Stimulated activated effector memory CD8-positive, alpha-beta T cell treated with anti-CD3 and anti-CD28 coated beads, Interleukin-12 subunit alpha, Interleukin-12 subunit beta, amount 100 ng/mL, for 72 hours (primary cell): ENCODE measurements at regions not wholly inside any gene's neighbourhood (a gene's known extent, or its start where the extent isn't known, plus 50 kb on each side); places are given as distances from the start of the nearest gene placed in this dataset.

Source experiments
- ATAC-seq: fragments of 150-1000 bp; cut with Tn5 transposase; 2 replicates; pipeline ENCODE4 v1.10.0; 2021
- DNase-seq, 2 donors: peaks; one replicate each; pipeline ENCODE4 v3.0.0; 2021 to 2022; ENCODE audit warnings: low spot score in 2 of 2
- H3K27ac Mint-ChIP-seq: one replicate; pipeline ENCODE4 v1.8.0; 2022; ENCODE audit warnings: mild to moderate bottlenecking, mixed read lengths
- H3K36me3 Mint-ChIP-seq: one replicate; pipeline ENCODE4 v1.8.0; 2022; ENCODE audit warnings: mild to moderate bottlenecking, mixed read lengths
- H3K4me1 Mint-ChIP-seq: one replicate; pipeline ENCODE4 v1.8.0; 2022; ENCODE audit warnings: mixed read lengths
- H3K4me3 Mint-ChIP-seq: one replicate; pipeline ENCODE4 v1.8.0; 2022; ENCODE audit warnings: mild to moderate bottlenecking, mixed read lengths
- H3K9me3 Mint-ChIP-seq: one replicate; pipeline ENCODE4 v1.8.0; 2022; ENCODE audit warnings: mixed read lengths

DNA sequence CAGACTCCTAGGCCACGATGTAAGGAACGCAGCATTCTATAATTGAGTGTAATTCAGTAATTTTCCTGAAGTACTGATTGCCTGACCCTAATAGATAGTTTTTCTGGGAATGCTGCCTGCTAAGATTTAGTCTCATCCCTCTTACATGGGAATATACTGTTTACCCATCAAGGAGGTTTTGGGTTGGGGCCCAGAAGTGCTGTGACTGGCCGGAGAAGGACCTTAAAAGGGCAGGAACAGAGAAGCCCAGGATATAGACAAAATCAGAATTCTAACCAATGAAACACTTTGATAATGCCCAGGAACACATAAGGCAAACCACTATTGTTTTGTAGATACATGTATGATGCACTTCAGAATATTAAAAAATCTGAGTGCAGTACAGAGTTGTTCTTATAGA lies 111.6 kb downstream of the RGS2 start:
- Mint-ChIP-seq H3K4me3 (no peak overlapping the region), H3K36me3 (no peaks in the 10 kb centered on the region), H3K9me3 (no peaks in the 10 kb centered on the region), H3K4me1 (no peaks in the 10 kb centered on the region), H3K27ac (no peak overlapping the region)
- DNase-seq (no peak), ATAC-seq (no peak)

DNA sequence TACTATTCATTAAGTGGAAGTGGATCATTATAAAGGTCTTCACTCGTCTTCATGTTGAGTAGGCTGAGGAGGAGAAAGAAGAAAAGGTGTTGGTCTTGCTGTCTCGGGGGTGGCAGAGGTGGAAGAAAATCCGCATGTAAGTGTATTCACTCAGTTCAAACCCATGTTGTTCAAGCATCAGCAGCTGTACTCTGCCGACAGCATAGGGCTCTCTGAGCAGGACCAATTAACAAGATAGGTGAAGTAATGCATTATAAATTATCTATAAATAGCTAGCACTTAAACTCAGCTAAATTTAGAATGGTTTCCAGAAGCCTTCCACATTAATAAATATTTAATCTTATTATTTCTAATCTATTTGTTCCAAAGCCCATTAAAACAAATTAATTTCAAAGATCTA lies 116.8 kb downstream of the RGS2 start:
- no peaks in the 10 kb centered on the region for H3K4me1 Mint-ChIP-seq
- H3K27ac Mint-ChIP-seq: no peak overlapping the region
- no peak overlapping the region for H3K4me3 Mint-ChIP-seq
- no peak for ATAC-seq
- no peak for DNase-seq
- no peaks in the 10 kb centered on the region for H3K36me3 Mint-ChIP-seq
- H3K9me3 Mint-ChIP-seq: no peaks in the 10 kb centered on the region

DNA sequence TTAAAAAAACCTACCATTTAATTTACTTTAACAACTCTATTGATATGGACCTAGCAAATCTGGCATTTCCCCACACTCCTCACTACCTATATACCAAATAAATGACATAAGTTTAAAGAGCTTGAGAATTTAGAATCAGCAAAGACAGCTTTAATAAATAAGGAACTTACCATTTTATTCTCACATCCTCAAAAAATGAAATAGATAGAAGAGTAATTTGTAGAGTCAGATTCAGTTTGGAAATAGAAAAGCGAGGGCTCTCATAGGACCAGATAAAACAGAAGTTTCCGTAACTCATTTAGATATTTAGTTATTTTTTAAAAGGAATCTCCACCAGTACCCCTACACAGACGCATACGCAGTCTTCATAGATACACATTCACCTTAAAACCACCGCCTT lies 117.9 kb downstream of the RGS2 start:
- no peaks in the 10 kb centered on the region for H3K9me3 Mint-ChIP-seq
- ATAC-seq (no peak), DNase-seq (no peak)
- H3K4me1 Mint-ChIP-seq: no peaks in the 10 kb centered on the region
- no peaks in the 10 kb centered on the region for H3K36me3 Mint-ChIP-seq
- no peak overlapping the region for H3K4me3 Mint-ChIP-seq
- H3K27ac Mint-ChIP-seq: no peak overlapping the region

DNA sequence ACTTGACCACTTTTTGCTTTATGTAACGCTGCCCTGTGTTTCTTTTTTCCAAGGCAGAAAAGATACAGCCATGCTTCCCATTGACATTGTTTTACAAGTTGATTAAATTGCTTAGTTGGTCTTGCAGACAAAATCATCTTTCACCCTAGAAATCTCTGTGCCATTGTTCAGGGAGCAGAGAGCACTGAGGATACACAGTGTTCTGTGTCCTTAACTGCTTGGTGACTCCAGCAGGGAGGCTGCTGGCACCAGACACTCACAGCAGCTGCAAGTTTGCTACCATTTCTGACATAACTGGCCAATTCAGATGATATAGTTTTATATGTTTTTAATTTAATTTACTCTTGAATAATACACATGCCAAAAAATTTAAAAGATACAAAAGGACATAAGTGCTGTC lies 118.7 kb downstream of the RGS2 start:
- Mint-ChIP-seq H3K4me1 (no peaks in the 10 kb centered on the region), H3K36me3 (no peaks in the 10 kb centered on the region), H3K9me3 (no peaks in the 10 kb centered on the region), H3K27ac (no peak overlapping the region), H3K4me3 (no peak overlapping the region)
- ATAC-seq (no peak), DNase-seq (no peak)

DNA sequence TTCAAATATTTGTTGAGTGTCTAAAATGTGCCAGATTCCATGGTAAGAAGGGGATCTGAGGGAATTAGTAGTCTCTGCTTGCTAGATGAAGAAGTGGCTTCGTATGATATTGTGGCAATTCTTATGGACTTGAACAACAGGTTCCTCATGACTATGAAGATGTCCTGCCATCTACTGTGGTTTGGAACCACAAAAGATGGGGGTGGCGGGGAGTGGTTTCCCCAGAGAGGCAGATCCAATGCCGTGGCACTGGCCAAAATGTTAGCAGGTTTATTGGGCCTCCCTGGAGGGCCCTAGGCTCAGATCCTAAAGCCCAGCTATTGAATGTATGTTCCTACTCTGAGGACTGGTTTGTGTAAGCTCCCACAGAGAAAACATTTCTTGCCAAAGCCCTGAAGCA lies 120.8 kb downstream of the RGS2 start:
- no peak overlapping the region for H3K27ac Mint-ChIP-seq
- DNase-seq (no peak), ATAC-seq (no peak)
- peaks cover 6% of the 10 kb centered on the region for H3K4me1 Mint-ChIP-seq
- H3K4me3 Mint-ChIP-seq: no peak overlapping the region
- H3K36me3 Mint-ChIP-seq: no peaks in the 10 kb centered on the region
- H3K9me3 Mint-ChIP-seq: no peaks in the 10 kb centered on the region

DNA sequence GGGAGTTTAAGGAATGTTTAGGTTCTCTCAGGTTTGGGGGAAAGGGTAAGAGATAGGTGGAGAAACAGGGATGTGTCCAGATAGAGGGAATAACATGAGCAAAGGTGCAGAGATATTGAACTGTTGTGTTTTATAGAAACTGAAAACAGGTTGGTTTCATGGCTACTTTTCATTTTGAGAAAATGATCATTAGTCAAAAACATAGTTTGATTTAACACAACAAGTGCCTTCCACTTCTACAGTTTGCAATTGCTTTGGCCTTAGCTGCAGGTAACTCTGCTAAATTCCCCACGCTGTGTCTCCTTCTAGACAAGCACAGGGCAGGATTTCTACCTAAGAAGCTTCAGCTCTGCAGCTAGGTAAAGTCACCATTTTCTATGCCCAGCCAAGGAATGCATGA lies 124.9 kb downstream of the RGS2 start:
- no peak for ATAC-seq
- DNase-seq: no peak
- Mint-ChIP-seq H3K27ac (no peak overlapping the region), H3K9me3 (no peaks in the 10 kb centered on the region), H3K4me1 (peaks cover 21% of the 10 kb centered on the region), H3K36me3 (no peaks in the 10 kb centered on the region), H3K4me3 (no peak overlapping the region)

DNA sequence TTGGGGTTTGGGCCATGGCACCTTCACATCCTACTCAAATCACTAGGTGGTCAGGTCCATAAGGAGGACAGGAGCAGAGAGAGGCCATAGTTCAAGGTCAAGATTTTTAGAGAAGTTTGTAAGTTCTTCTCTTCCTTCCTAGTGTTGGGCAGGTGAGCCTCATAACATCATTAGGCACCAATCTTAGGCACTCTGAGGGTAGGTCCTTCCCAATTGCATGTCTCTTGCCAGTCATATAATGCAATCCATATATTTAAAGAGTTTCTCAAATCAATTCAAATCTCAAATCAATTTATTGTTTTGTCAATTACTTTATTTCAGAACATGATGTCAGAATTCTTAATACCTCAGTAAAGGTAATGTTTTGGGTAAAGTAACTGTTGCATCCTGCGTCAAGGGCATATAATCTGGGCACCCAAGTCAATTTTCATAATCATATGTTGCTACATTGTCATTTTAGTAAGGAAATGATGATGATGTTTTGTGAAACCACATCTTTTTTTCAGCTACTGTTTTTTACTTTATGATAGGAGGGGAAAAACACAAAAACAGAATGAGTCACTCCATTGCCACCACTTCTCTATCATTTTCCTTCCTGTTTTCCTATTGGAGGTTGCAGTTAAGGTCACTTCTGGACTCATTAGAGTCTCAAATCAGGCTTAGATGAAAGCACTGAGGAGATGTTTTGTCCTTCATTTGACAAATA lies 122.7 kb downstream of the UCHL5 start:
- peak; percentile 94 for ATAC-seq
- Mint-ChIP-seq H3K4me3 (peak overlapping the region; percentile 20), H3K4me1 (peaks cover 21% of the 10 kb centered on the region)

DNA sequence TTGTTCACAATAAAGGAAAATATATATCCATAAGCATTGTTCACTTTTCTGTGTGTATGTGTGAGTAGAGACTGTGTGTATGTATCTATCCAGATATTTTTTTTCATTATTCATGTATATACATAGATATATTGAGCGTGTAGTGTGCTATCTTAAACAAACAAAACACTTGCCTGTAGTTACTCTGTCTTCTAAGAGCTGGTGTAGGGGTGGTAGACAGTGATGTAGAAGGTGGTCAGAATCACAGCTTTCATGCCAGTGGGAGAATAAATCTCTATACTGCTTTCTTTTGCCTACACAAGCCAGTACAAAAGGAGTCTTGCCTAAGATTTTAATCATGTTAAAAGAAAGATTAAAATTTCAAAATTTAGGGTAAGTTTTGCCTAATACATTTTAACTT lies 122.0 kb downstream of the UCHL5 start:
- H3K36me3 Mint-ChIP-seq: no peaks in the 10 kb centered on the region
- DNase-seq: no peak
- no peak overlapping the region for H3K4me3 Mint-ChIP-seq
- no peak for ATAC-seq
- H3K9me3 Mint-ChIP-seq: no peaks in the 10 kb centered on the region
- peaks cover 21% of the 10 kb centered on the region for H3K4me1 Mint-ChIP-seq
- peak overlapping the region; percentile 80 for H3K27ac Mint-ChIP-seq

More for the DNA sequence above, 122.7 kb downstream of the UCHL5 start:
- peak overlapping the region; percentile 80 for H3K27ac Mint-ChIP-seq
- no peak for DNase-seq
- no peaks in the 10 kb centered on the region for H3K36me3 Mint-ChIP-seq
- H3K9me3 Mint-ChIP-seq: no peaks in the 10 kb centered on the region

DNA sequence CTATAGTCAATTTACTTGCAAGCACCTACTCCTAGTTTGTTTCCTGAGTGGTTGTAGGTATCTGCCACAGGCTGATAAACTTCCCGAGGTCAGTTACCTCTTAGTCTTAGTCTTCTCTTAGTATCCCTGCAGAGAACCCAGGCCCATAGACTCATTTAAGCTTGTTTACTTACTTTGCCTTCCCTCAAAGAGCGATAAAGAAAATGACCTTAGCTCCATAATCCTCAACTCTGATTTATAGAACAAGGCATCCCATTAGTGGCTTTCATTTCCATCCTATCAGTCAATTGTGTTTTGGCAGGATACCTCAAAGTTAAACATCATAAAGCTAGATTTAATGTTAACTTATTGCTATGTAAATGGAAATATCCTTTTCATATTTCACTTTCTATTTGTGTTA lies 119.7 kb downstream of the UCHL5 start:
- no peak overlapping the region for H3K4me3 Mint-ChIP-seq
- no peaks in the 10 kb centered on the region for H3K9me3 Mint-ChIP-seq
- DNase-seq (no peak), ATAC-seq (no peak)
- H3K27ac Mint-ChIP-seq: no peak overlapping the region
- H3K36me3 Mint-ChIP-seq: no peaks in the 10 kb centered on the region
- H3K4me1 Mint-ChIP-seq: peaks cover 14% of the 10 kb centered on the region

DNA sequence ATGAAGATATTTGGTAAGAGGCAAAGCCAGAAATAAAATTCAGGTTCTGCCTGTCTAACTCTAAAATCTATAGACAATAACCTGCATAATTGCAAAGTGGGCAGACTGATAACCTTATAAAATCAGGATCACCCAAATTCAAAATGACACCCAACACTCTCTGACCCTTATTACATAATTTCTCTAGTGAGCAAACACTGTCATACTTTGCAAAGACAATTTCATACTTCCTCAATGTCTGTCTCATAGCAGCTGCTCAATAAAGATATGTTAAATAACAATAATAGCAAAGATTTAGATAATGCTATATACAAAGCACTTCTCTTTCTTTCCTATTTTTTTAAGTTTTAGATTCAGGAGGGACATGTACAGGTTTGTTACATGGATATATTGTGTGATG lies 118.5 kb downstream of the UCHL5 start:
- Mint-ChIP-seq H3K27ac (no peak overlapping the region), H3K4me1 (peaks cover 13% of the 10 kb centered on the region), H3K4me3 (no peak overlapping the region), H3K36me3 (no peaks in the 10 kb centered on the region), H3K9me3 (no peaks in the 10 kb centered on the region)
- no peak for ATAC-seq
- DNase-seq: no peak

DNA sequence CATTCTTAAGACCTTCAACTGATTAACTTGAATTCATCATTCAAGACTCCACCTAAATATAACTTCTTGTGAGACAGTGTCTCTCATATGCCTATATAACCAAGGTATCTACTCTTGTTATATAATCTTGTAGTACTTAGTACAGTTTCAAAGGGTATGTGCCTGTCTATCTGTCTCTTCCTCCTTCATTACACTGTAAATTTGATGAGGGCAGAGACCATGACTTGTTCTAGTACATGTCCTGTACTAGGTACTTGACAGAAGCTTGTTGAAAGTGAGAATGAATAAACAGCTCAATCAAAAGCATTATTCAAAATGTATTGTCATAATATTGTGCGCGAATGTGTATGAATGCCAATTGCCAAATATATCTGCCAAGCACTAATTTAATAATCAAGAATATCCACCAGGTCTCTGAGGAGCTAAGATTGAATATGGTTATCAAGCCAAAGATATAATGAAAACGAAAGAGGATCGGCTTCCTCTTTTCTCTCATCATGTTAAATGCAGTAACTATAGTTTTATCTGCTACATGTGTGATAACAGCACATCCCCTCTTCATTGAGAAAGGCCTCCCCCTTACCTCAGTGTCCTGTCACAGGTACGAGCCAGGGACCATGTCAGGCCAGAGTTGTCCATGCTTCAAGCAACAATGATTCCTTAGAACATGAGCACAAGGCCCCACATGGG lies 117.3 kb downstream of the UCHL5 start:
- no peak overlapping the region for H3K27ac Mint-ChIP-seq
- no peaks in the 10 kb centered on the region for H3K36me3 Mint-ChIP-seq
- no peaks in the 10 kb centered on the region for H3K9me3 Mint-ChIP-seq
- ATAC-seq (no peak), DNase-seq (no peak)
- peaks cover 1% of the 10 kb centered on the region for H3K4me1 Mint-ChIP-seq
- no peak overlapping the region for H3K4me3 Mint-ChIP-seq

DNA sequence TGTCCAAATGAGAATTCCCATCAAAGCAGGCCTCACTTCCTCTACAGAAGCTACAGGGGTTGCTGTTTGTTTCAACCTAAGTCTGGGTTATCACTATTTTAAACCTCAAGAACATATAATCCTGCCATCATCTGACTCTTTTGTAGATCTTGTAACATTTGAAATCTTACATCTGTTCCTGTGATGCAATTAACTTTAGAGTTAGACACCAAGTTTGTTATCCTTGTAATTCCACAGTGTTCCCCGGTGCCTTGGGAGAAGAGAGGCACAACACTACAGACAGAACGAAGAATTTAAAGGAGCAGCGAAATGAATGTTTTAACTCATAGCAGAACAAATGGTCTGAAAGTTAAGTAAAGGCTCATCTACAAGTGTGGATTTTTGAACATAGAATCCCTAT lies 116.1 kb downstream of the UCHL5 start:
- no peak overlapping the region for H3K4me3 Mint-ChIP-seq
- no peak for DNase-seq
- H3K4me1 Mint-ChIP-seq: no peaks in the 10 kb centered on the region
- no peaks in the 10 kb centered on the region for H3K9me3 Mint-ChIP-seq
- H3K27ac Mint-ChIP-seq: no peak overlapping the region
- H3K36me3 Mint-ChIP-seq: no peaks in the 10 kb centered on the region
- ATAC-seq: no peak

DNA sequence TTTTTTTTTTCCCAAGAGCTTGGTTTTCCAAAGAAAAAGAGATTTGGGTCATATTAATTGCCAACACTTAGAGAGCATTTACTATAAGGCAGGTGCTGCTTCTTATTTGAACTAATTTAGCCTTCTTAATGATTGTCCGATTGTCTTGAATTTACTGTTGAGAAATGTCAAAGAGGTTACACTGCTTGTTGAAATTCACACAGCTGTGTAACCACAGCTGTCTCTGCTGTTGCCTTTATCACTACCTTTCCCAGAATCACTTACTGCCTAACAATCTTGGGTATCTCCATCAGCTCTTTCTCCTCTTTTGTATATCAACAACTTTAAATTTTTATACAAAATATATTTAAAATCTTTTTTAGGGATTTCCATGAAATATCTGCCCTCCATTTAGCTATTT lies 115.6 kb downstream of the UCHL5 start:
- Mint-ChIP-seq H3K4me3 (no peak overlapping the region), H3K4me1 (no peaks in the 10 kb centered on the region), H3K36me3 (no peaks in the 10 kb centered on the region), H3K27ac (no peak overlapping the region), H3K9me3 (no peaks in the 10 kb centered on the region)
- ATAC-seq: no peak
- no peak for DNase-seq

DNA sequence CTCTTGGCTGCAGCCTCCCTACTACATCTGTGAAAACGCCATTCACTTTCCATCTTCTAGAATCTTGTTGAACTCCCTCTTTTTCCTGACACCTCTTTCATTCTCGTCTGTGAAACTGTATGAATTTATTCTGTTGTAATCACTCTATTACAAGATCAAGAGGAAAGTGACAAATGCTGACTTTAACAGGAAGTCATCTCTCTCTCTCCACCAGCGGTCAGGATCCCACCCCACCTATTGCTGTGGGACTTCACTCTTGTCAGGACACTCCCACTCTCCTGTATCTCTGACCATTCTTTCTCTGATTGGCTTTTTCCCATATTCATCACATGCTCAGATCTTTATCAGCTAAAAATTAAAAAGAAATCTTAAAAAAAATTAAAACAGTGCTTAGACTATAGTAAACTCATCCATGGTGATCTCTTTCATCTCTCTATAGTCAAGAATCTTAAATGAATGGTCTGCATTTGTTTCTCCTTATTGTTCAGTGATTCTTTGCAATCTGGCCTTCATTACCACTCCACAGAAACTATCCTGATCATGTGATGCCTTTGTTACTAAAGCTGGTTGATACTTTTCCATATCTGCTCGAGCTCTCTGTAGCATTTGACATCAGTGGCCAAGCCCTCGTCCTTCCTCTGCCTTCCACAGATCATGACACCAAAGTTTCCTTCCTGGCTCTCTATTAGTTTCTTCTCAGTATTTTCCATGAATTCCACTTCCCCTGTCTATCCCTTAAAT lies 113.6 kb downstream of the UCHL5 start:
- ATAC-seq (no peak), DNase-seq (no peak)
- Mint-ChIP-seq H3K4me3 (no peak overlapping the region), H3K27ac (peak overlapping the region; percentile 4), H3K4me1 (no peaks in the 10 kb centered on the region), H3K9me3 (no peaks in the 10 kb centered on the region), H3K36me3 (no peaks in the 10 kb centered on the region)

DNA sequence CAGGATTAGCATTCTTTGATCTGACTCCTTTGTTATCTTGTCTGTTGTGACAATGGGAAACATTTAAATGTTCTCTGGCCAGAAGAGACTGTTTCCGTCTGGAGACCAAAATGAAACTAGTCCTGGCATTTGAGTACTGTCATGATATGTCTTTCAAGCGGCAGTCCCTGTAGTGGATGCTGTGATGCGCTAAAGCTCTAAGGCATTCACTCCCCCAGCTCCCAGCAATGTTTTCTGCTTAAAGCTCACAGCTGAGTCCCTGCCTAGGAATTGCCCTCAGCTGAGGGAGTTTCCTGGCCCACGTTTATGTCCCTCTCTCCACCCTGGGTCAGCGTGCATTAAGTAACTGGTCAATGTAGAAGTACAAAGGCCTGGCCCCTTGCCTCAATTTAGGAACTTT lies 109.4 kb downstream of the UCHL5 start:
- DNase-seq (no peak), ATAC-seq (no peak)
- no peaks in the 10 kb centered on the region for H3K9me3 Mint-ChIP-seq
- no peak overlapping the region for H3K4me3 Mint-ChIP-seq
- H3K36me3 Mint-ChIP-seq: no peaks in the 10 kb centered on the region
- H3K4me1 Mint-ChIP-seq: no peaks in the 10 kb centered on the region
- H3K27ac Mint-ChIP-seq: no peak overlapping the region

DNA sequence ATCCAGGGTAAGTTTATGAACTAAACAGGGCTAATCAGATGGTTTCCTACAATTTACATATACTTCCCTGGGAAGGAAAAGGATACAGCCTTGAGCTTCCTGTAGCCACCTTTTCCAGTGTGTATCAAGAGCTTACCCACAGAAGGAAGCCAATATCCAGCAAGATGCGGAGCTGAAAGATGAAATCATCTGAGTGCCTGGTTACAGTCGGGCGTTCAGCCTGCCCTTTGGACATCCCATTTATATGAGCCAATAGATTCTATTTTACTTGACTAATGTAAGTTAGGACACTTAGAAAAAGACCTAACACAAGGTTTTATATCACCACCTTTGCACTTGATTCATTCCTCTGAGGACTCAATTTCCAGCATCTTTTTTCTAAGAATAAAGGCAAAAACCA lies 108.2 kb downstream of the UCHL5 start:
- no peaks in the 10 kb centered on the region for H3K36me3 Mint-ChIP-seq
- DNase-seq (no peak), ATAC-seq (no peak)
- no peak overlapping the region for H3K4me3 Mint-ChIP-seq
- H3K9me3 Mint-ChIP-seq: no peaks in the 10 kb centered on the region
- H3K27ac Mint-ChIP-seq: no peak overlapping the region
- no peaks in the 10 kb centered on the region for H3K4me1 Mint-ChIP-seq
